UCSD-AML1 (cell line): ENCODE measurements at regions not wholly inside any gene's neighbourhood (a gene's known extent, or its start where the extent isn't known, plus 50 kb on each side); places are given as distances from the start of the nearest gene placed in this dataset.

Source experiments
- DNase-seq: peaks from one replicate; lab custom pipeline; 2025; ENCODE audit not compliant: unreplicated experiment; lab: John Stamatoyannopoulos, UW

- DNase-seq, result no peak
These were observed 608.2 kb downstream of the NSUN3 start for GRCh38 chr3:94671078-94671477.

- no peak for DNase-seq
These were observed 611.0 kb downstream of the NSUN3 start for GRCh38 chr3:94673876-94674275.

DNA sequence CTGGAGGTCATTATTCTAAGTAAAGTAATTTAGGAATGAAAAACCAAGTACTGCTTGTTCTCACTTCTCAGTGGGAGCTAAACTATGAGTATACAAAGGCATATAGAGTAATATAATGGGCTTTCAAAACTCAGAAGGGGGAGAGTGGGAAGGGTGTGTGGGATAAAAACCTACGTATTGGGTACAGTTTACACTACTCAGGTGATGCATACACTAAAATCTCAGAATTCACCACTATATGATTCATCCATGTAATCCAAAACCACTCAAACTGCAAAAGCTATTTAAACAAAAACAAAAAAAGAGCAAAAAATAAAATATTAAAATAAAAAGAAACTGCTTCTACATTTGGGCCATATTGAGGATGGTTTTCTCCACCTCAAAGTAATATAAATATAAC is 623.3 kb downstream of the NSUN3 start:
- DNase-seq, result no peak

DNA sequence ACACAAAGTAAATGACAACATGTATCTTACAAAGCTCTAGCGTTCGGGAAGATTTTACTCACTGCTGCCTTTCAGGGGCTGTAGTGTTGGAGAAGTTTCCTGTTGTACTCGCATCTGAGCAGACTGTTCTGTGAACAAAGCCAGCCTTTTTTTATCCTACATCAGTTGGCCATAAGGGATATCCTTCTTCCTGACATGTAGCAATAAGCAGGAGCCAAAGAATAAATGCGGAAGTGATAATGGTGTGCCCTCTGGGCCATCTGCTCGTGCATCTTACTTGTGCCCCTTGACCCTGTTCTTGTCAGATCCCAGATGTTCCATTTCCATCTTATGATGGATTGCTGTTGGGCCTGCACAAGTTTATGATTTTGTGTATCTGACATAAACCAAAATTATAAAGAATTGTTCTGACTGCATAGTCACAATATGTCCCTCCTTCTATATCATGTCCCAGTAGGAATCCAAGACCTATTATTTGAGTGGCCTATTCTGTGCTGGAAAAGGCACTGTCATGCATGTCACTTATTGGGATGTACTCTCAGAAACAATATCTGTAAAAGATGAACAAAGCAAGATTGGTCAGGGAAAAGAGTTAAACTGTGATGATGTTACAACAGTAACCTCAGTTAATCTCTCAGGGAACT is 631.3 kb downstream of the NSUN3 start:
- DNase-seq, result no peak

GRCh38 chr3:94694894-94695293 is 632.0 kb downstream of the NSUN3 start:
- no peak for DNase-seq

- DNase-seq, result no peak
These were observed 641.6 kb downstream of the NSUN3 start for GRCh38 chr3:94704467-94704866.

DNA sequence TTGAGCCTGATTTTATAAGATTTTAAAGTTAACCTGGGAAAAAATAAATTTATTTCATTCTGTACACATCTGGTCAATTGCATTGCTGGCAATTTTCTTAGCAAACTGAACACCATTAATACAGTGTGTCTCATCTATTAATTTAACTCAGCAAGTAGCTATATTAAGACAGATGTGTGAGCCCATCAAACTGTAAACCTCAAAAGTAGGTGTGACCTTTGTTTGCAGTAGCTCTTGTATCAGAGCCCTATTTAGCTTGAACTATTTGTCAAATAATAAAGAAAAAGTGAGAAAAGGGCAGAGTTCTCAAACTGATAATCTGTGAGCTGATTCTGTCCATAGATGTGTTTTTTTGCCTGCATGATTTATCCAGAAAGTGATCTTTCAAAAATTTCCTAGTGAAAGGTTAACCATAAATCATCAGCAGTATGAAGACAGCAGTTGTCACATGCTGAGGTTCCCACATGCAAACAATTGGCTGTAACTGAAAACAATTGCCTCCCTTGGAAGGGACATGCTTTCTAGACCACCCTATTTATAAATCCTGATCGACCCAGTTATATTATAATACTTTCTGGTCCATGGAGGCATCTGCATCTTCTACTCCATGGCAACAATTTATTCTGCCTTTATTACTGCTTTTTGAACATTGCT is 646.5 kb downstream of the NSUN3 start:
- no peak for DNase-seq

- DNase-seq, result no peak
These were observed 651.3 kb downstream of the NSUN3 start for GRCh38 chr3:94714194-94714593.

GRCh38 chr3:94716326-94717018 is 653.6 kb downstream of the NSUN3 start:
- no peak for DNase-seq

DNA sequence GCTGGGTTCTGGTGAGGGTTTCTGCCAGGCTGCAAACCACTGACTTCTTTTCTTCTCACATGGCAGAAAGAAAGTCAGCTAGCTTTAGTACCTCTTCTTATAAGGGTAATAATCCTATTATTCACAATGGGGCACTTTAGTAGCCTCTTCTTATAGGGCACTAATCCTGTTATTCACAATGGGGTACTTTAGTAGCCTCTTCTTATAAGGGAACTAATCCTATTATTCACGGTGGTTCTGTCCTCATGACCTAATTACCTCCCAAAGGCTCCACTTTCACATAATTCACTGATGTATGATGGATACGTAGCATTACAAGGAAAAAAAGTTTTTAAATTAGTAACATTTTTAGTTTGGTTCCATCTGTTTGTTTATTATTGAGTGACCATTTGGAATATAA is 671.3 kb downstream of the NSUN3 start:
- DNase-seq, result no peak

GRCh38 chr3:94735354-94735753 is 672.5 kb downstream of the NSUN3 start:
- DNase-seq, result no peak

GRCh38 chr3:94737116-94737515 is 674.3 kb downstream of the NSUN3 start:
- DNase-seq, result no peak

DNA sequence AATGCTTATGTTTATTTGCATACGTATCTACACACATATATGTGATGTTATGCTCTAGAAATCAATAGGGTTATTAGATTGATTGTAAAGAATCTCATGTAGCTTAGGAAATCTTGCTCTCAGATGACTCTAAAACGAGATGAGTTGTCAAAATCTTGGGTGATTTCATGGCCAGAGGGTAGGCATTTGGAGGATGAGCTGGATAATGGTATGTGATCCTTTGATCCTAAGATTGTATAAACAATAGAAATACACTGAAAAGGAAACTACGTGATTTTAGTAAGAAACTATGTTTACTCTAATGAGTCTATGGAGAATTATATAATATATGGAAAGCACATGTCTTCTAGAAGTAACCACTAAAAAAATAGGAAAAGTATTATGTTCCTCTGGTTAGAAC is 676.6 kb downstream of the NSUN3 start:
- no peak for DNase-seq

DNA sequence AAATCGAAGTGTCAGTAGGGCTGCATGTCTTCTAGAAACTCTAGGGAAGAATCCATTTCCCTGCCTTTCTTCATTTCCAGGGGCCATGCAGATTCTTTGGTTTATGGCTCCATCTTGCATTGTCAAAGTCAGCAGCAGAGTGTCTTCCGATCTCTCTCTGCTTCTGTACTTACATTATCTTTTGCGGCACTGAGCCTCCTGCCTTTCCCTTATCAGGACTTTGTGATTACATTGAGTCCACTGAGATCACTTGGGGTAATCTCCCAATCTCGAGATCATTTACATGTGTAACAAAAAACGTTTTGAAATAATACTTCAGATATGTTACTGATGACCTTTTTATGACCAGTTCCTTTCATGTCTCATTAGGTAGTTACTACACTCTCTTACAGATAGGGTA is 695.9 kb downstream of the NSUN3 start:
- DNase-seq, result no peak

DNA sequence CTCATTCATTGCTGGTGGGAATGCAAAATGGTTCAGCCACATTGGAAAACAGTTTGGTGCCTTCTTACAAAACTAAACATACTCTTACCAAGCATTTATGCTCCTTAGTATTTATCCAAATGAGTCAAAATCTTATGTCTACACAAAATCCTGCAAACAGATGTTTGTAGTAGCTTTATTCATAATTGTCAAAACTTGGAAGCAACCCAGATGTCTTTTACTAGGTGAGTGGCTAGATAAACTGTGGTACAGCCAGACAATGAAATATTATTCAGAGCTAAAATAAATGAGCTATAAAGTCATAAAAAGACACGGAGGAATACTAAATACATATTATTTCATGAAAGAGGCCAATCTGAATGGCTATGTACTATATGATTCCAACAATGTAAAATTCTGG is 709.5 kb downstream of the NSUN3 start:
- DNase-seq, result no peak

DNA sequence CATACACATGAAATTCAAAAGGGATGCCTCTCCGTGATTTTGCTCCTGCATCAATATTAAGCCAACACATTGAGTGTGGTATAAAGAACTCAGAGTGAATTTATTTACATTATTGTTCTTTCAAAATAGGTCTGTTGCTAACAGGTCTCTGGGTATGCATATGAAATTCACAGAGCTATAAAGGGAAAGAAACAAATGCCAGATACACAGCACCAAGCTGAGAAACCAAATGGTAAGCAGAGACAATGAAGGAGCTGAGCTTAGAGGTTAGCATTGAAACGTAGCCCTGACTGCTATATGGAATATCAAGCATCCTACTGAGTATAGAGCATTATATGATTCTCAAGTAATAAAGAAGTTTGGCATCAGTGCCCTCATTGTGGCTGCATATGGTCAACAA is 712.9 kb downstream of the NSUN3 start:
- no peak for DNase-seq

DNA sequence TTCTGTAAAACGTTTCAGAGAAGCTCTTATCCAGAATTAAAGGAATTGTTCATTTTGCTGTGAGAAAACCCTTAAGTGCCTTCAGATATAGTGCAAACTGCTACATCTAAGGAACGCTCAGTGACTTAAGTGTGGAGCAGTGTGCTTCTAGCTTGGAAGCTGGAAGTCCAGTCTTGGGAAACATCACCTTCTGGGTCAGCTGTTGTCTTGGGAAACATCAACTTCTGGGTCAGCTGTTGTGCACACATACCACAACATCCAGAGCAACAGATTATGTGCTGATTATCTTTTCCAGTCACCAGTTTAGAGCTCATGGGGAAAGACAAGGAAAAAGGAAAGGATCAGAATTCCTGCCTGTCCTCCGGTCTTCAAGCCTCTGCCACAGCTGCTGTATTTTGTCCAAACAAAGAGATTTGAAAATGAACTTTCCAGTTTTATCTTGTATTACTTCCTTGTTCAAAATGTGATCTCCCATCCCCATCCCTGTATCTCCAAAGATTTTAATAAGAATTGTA is 713.6 kb downstream of the NSUN3 start:
- no peak for DNase-seq

- DNase-seq, result no peak
These were observed 715.4 kb downstream of the NSUN3 start for GRCh38 chr3:94778289-94778688.

DNA sequence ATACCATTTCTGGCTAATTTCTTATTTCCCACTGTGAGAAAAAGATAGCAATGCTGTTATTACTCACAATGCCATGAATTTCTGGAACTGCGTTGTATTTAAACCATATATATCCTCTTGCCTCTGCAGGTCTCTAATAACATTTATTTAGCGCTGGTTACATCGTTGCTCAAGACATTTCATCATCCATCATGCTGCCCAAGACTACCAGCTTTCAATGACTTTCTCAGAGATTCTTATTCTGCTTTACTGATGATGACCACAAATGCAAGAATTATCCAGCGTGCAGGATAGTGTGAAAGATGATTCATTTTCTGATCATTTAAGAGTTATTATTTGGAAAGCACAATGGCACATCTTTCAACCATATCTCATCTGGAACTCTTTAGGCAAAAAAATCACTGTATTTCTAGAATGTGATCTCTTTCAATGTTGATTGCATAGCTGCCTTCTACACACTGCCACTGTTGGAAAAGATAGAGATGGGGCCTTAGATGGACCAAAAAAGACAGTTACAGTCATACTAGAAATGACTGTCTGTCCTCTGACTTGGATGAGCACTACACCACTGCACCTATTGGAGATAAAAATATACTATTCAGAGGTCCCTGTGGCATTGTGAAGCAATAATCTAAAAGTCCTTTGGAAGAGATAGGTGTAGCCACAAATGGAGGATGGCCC is 716.1 kb downstream of the NSUN3 start:
- no peak for DNase-seq

DNA sequence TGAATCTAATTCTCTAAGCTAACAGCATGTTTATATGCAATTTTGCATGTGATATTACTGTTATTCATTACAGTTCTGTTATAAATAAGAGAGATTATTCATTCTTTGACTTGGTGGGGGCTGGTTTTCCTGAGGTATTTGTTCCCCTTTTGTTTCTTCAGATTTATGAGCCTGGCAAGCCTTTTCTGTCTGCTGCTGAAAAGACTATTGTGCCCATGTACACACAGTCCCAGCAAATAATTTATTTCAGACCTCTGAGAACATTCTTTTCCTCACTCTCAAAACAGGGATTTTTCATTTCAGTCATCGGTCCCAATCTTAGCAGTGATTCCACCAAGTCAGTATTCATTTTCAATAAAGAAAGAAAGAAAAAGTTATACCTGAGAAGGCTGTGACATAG is 716.8 kb downstream of the NSUN3 start:
- no peak for DNase-seq

GRCh38 chr3:94784274-94784673 is 721.4 kb downstream of the NSUN3 start:
- no peak for DNase-seq

DNA sequence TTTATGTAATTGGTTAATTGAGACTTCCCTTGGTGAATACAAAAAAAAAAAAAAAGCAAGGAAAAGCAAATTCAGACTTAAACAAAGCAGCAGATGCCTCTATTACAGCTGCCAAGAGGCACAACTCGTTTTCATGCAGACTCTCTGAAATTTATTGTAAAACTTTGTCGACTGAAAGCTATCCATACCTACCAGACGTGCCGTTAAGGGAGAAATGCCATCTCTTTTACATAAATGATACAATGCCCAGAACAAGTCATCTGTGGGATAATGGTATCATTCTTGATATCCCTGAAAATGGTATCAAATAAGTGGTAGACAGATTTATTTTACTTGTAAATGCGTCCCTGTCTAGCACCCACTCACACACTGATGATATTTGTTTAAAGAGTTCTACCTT is 724.2 kb downstream of the NSUN3 start:
- no peak for DNase-seq
